Neural progenitor cell (in vitro differentiated cells): ENCODE measurements at regions not wholly inside any gene's neighbourhood (a gene's known extent, or its start where the extent isn't known, plus 50 kb on each side); places are given as distances from the start of the nearest gene placed in this dataset.

Source experiments
- DNase-seq: peaks from one replicate; pipeline ENCODE4 v3.0.0-alpha.2; 2016; ENCODE audit warnings: low spot score
- H2AFZ ChIP-seq: fragments of 200-600 bp; sonication (generic); replicated peaks from 2 replicates; pipeline ENCODE4 v1.6.1; 2016; ENCODE audit warnings: antibody characterized with exemption
- H3F3A ChIP-seq: fragments of 200-600 bp; sonication (generic); 2 replicates; pipeline ENCODE4 v1.6.1; 2016; ENCODE audit warnings: antibody characterized with exemption, low read depth
- H3K27ac ChIP-seq: fragments of 200-600 bp; sonication (generic); 2 replicates; pipeline ENCODE4 v1.5.1; 2016; ENCODE audit warnings: mild to moderate bottlenecking
- H3K27me3 ChIP-seq: fragments of 200-600 bp; sonication (generic); 2 replicates; pipeline ENCODE4 v1.6.1; 2016; ENCODE audit warnings: mild to moderate bottlenecking, moderate library complexity
- H3K36me3 ChIP-seq: fragments of 200-600 bp; sonication (generic); 2 replicates; pipeline ENCODE4 v1.5.1; 2016
- H3K4me1 ChIP-seq: fragments of 200-600 bp; sonication (generic); 2 replicates; pipeline ENCODE4 v1.6.1; 2016; ENCODE audit warnings: mixed run types
- H3K4me2 ChIP-seq: fragments of 200-600 bp; sonication (generic); 2 replicates; pipeline ENCODE4 v1.6.1; 2016
- H3K4me3 ChIP-seq: fragments of 200-600 bp; sonication (generic); 2 replicates; pipeline ENCODE4 v1.5.1; 2016
- H3K79me2 ChIP-seq: fragments of 200-600 bp; sonication (generic); 2 replicates; pipeline ENCODE4 v1.6.1; 2016; ENCODE audit warnings: low read depth
- H3K9ac ChIP-seq: fragments of 200-600 bp; sonication (generic); 2 replicates; pipeline ENCODE4 v1.6.1; 2016
- H3K9me3 ChIP-seq: fragments of 200-600 bp; sonication (generic); 2 replicates; pipeline ENCODE4 v1.5.1; 2016; ENCODE audit warnings: low read depth
- H4K20me1 ChIP-seq: fragments of 200-600 bp; sonication (generic); 2 replicates; pipeline ENCODE4 v1.6.1; 2016; ENCODE audit warnings: low read depth
- H3K27ac Mint-ChIP-seq: 3 replicates; pipeline ENCODE4 v1.8.0; 2021; ENCODE audit warnings: mixed read lengths
- H3K27me3 Mint-ChIP-seq: 2 replicates; pipeline ENCODE4 v1.8.0; 2022; ENCODE audit warnings: low read depth, mild to moderate bottlenecking, inconsistent platforms, moderate library complexity, mixed read lengths; ENCODE audit not compliant: insufficient read depth
- H3K36me3 Mint-ChIP-seq: 3 replicates; pipeline ENCODE4 v1.8.0; 2021; ENCODE audit warnings: mixed read lengths
- H3K4me1 Mint-ChIP-seq: 3 replicates; pipeline ENCODE4 v1.8.0; 2021; ENCODE audit warnings: mixed read lengths
- H3K4me3 Mint-ChIP-seq: 3 replicates; pipeline ENCODE4 v1.8.0; 2021; ENCODE audit warnings: mild to moderate bottlenecking, moderate library complexity, mixed read lengths
- H3K9me3 Mint-ChIP-seq: 3 replicates; pipeline ENCODE4 v1.8.0; 2020; ENCODE audit warnings: mixed read lengths
- CTCF ChIP-seq: fragments of 200-600 bp; sonication (generic); IDR thresholded peaks from 2 replicates; pipeline ENCODE4 v1.5.1; 2017; ENCODE audit warnings: antibody characterized with exemption, mild to moderate bottlenecking
- EZH2 ChIP-seq: fragments of 200-600 bp; sonication (generic); IDR thresholded peaks from 2 replicates; pipeline ENCODE4 v1.6.1; 2017; ENCODE audit warnings: antibody characterized with exemption, mild to moderate bottlenecking, moderate library complexity
- EZH2phosphoT487 ChIP-seq: fragments of 200-600 bp; sonication (generic); IDR thresholded peaks from 2 replicates; pipeline ENCODE4 v1.6.1; 2017; ENCODE audit warnings: antibody characterized with exemption

- peaks cover 9% of the 10 kb centered on the region for H3K4me1 Mint-ChIP-seq
- H3K27me3 ChIP-seq = no peaks in the 10 kb centered on the region
- no peak overlapping the region for H3K4me2 ChIP-seq
- H3K4me1 ChIP-seq = peaks cover 9% of the 10 kb centered on the region
- H3K27me3 Mint-ChIP-seq = peaks cover 4% of the 10 kb centered on the region
- no peak overlapping the region for H3K27ac ChIP-seq
- H3K4me3 Mint-ChIP-seq = no peak overlapping the region
- H3K9me3 Mint-ChIP-seq = peaks cover 5% of the 10 kb centered on the region
- H4K20me1 ChIP-seq = no peaks in the 10 kb centered on the region
- no peak for DNase-seq
- no peaks in the 10 kb centered on the region for H3K36me3 ChIP-seq
- H3K79me2 ChIP-seq = no peaks in the 10 kb centered on the region
- H3K4me3 ChIP-seq = no peak overlapping the region
- H3K27ac Mint-ChIP-seq = peak overlapping the region; percentile 8
- no peak overlapping the region for H3K9ac ChIP-seq
- no peak for TF ChIP-seq EZH2
- no peak for TF ChIP-seq CTCF
- no peak for TF ChIP-seq EZH2phosphoT487
- H2AFZ ChIP-seq = no peak overlapping the region
- H3F3A ChIP-seq = no peaks in the 10 kb centered on the region
- H3K9me3 ChIP-seq = no peaks in the 10 kb centered on the region
- H3K36me3 Mint-ChIP-seq = no peaks in the 10 kb centered on the region
Observed at GRCh38 chr3:15973414-15973813, 175.6 kb upstream of the ANKRD28 start.

GRCh38 chr3:15973940-15974339 is 176.2 kb upstream of the ANKRD28 start:
- peak overlapping the region; percentile 8 for H3K27ac Mint-ChIP-seq

GRCh38 chr3:15974647-15975046 is 176.9 kb upstream of the ANKRD28 start:
- Mint-ChIP-seq H3K36me3 (no peaks in the 10 kb centered on the region), H3K9me3 (peaks cover 6% of the 10 kb centered on the region), H3K4me3 (no peak overlapping the region), H3K4me1 (peaks cover 9% of the 10 kb centered on the region), H3K27ac (no peak overlapping the region), H3K27me3 (peaks cover 6% of the 10 kb centered on the region)
- Histone ChIP-seq H3K4me2 (no peak overlapping the region), H3K4me3 (no peak overlapping the region), H3K27ac (no peak overlapping the region), H3K36me3 (no peaks in the 10 kb centered on the region), H3K79me2 (no peaks in the 10 kb centered on the region), H3K9ac (no peak overlapping the region), H3K4me1 (peaks cover 9% of the 10 kb centered on the region), H3F3A (no peaks in the 10 kb centered on the region), H2AFZ (no peak overlapping the region), H3K9me3 (no peaks in the 10 kb centered on the region), H3K27me3 (no peaks in the 10 kb centered on the region), H4K20me1 (no peaks in the 10 kb centered on the region)
- peak; percentile 55 for TF ChIP-seq CTCF
- no peak for TF ChIP-seq EZH2
- peak; percentile 49 for DNase-seq

More at GRCh38 chr3:15973940-15974339, 176.2 kb upstream of the ANKRD28 start:
- Histone ChIP-seq H3K9me3 (no peaks in the 10 kb centered on the region), H3K9ac (no peak overlapping the region), H3K27ac (no peak overlapping the region), H3K27me3 (no peaks in the 10 kb centered on the region), H3K36me3 (no peaks in the 10 kb centered on the region), H4K20me1 (no peaks in the 10 kb centered on the region), H3K4me1 (peaks cover 9% of the 10 kb centered on the region), H3K79me2 (no peaks in the 10 kb centered on the region), H3K4me3 (no peak overlapping the region), H3F3A (no peaks in the 10 kb centered on the region), H3K4me2 (no peak overlapping the region), H2AFZ (no peak overlapping the region)
- Mint-ChIP-seq H3K27me3 (peaks cover 4% of the 10 kb centered on the region), H3K36me3 (no peaks in the 10 kb centered on the region), H3K9me3 (peaks cover 5% of the 10 kb centered on the region), H3K4me1 (peaks cover 9% of the 10 kb centered on the region), H3K4me3 (no peak overlapping the region)
- TF ChIP-seq EZH2phosphoT487 (no peak), CTCF (no peak), EZH2 (no peak)
- DNase-seq = no peak
